HPDE6-E6E7 (cell line): ENCODE measurements at regions not wholly inside any gene's neighbourhood (a gene's known extent, or its start where the extent isn't known, plus 50 kb on each side); places are given as distances from the start of the nearest gene placed in this dataset.
"Not testable (repeated sequence)": the region's sequence is repeated elsewhere in the genome, so short reads cannot be mapped to it uniquely, and the experiment has no call there.

ENCODE experiments used
- DNase-seq: peaks from one replicate; pipeline ENCODE4 v3.0.0; 2011; ENCODE audit warnings: missing footprints; ENCODE audit errors: extremely low spot score

GRCh38 chr6:170213637-170214018 lies 77.2 kb downstream of the DLL1 start:
- DNase-seq: not testable (repeated sequence)

GRCh38 chr6:170212956-170213636 lies 77.8 kb downstream of the DLL1 start:
- DNase-seq: no peak

- DNase-seq: no peak
Observed at GRCh38 chr6:170212051-170212756, 78.7 kb downstream of the DLL1 start.

- no peak for DNase-seq
Observed at GRCh38 chr6:170211404-170212025, 79.4 kb downstream of the DLL1 start.

GRCh38 chr6:170210651-170211403 lies 80.1 kb downstream of the DLL1 start:
- DNase-seq: no peak

- DNase-seq: no peak
Observed at GRCh38 chr6:170210026-170210390, 80.9 kb downstream of the DLL1 start.

GRCh38 chr6:170209354-170210025 lies 81.4 kb downstream of the DLL1 start:
- DNase-seq: no peak

GRCh38 chr6:170208651-170209353 lies 82.1 kb downstream of the DLL1 start:
- no peak for DNase-seq

- no peak for DNase-seq
Observed at GRCh38 chr6:170208182-170208601, 82.7 kb downstream of the DLL1 start.

- DNase-seq: no peak
Observed at GRCh38 chr6:170207586-170208181, 83.2 kb downstream of the DLL1 start.

- no peak for DNase-seq
Observed at GRCh38 chr6:170206851-170207431, 83.9 kb downstream of the DLL1 start.

GRCh38 chr6:170206317-170206621 lies 84.6 kb downstream of the DLL1 start:
- DNase-seq: no peak

GRCh38 chr6:170205534-170206316 lies 85.2 kb downstream of the DLL1 start:
- DNase-seq: no peak

- no peak for DNase-seq
Observed at GRCh38 chr6:170205126-170205525, 85.8 kb downstream of the DLL1 start.

- no peak for DNase-seq
Observed at GRCh38 chr6:170203212-170203611, 87.7 kb downstream of the DLL1 start.

- DNase-seq: no peak
Observed at GRCh38 chr6:170202416-170203135, 88.3 kb downstream of the DLL1 start.

- DNase-seq: no peak
Observed at GRCh38 chr6:170201361-170201760, 89.5 kb downstream of the DLL1 start.

- DNase-seq: no peak
Observed at GRCh38 chr6:170200458-170200891, 90.4 kb downstream of the DLL1 start.

- no peak for DNase-seq
Observed at GRCh38 chr6:170199716-170200115, 91.2 kb downstream of the DLL1 start.
